Omental fat pad (tissue), 3 donors: ENCODE measurements at regions not wholly inside any gene's neighbourhood (a gene's known extent, or its start where the extent isn't known, plus 50 kb on each side); places are given as distances from the start of the nearest gene placed in this dataset.

ENCODE experiments used
- ATAC-seq: fragments of 150-250 bp; one replicate; pipeline ENCODE4 v1.9.1; 2016; ENCODE audit warnings: mild to moderate bottlenecking, moderate library complexity; ENCODE audit not compliant: low FRiP score
- DNase-seq: peaks from one replicate; pipeline ENCODE4 v3.0.0-alpha.2; 2019; ENCODE audit warnings: low spot score
- TF ChIP-seq, protein P1 (sequence below), 3 donors: fragments of 450-650 bp; IDR thresholded peaks; one replicate each; pipeline ENCODE4 v1.5.1; 2016 to 2017; ENCODE audit warnings: antibody characterized with exemption in 3 of 3, mild to moderate bottlenecking in 3 of 3, moderate library complexity in 2 of 3

DNA sequence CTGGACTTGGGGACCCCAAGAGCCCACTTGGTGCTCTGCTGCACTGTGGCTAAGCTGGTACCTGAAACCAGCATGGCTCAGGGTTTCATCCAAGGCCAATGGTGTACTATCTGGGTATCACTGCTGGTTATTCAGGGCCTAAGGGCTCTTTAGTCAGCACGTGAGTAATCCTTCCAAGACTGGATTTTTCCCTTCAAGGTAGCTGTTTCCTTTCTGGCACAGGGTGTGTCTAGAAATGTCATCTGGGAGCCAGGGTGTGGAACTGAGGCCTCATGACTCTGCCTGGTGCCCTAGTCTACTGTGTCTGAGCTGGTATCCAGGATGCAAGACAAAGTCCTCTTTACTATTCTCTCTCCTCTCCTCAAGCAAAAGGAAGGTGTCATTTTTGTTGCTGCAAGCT, 99.0 kb upstream of the QRFPR start:
- TF ChIP-seq, protein P1, sequence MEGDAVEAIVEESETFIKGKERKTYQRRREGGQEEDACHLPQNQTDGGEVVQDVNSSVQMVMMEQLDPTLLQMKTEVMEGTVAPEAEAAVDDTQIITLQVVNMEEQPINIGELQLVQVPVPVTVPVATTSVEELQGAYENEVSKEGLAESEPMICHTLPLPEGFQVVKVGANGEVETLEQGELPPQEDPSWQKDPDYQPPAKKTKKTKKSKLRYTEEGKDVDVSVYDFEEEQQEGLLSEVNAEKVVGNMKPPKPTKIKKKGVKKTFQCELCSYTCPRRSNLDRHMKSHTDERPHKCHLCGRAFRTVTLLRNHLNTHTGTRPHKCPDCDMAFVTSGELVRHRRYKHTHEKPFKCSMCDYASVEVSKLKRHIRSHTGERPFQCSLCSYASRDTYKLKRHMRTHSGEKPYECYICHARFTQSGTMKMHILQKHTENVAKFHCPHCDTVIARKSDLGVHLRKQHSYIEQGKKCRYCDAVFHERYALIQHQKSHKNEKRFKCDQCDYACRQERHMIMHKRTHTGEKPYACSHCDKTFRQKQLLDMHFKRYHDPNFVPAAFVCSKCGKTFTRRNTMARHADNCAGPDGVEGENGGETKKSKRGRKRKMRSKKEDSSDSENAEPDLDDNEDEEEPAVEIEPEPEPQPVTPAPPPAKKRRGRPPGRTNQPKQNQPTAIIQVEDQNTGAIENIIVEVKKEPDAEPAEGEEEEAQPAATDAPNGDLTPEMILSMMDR (IDR thresholded peaks at IDR 0.05): no peak
- DNase-seq (no peak), ATAC-seq (no peak)

DNA sequence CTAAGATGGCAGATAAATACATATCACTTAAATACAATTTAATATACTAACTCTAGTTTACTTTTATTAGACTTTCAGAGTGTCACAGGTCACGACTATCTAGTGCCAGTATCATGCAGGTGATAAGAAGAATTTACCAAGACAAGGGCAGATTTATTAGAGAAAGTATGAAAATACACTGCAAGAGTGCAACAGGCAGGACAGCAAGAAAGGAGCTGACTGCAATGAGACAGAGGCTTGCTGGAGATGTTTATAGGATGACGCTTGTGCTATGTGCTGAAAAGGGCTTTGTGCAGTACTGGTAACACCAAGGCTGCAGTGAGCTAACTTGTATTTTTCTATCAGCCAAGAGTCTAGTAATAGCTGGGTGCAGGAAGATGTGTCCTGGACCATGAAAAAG, 96.7 kb upstream of the QRFPR start:
- DNase-seq: no peak
- no peak for ATAC-seq
- TF ChIP-seq, protein P1 (IDR thresholded peaks at IDR 0.05): no peak

- DNase-seq: no peak
- ATAC-seq: no peak
- TF ChIP-seq, protein P1 (IDR thresholded peaks at IDR 0.05): no peak
Observed at GRCh38 chr4:121477079-121477478, 96.3 kb upstream of the QRFPR start.

DNA sequence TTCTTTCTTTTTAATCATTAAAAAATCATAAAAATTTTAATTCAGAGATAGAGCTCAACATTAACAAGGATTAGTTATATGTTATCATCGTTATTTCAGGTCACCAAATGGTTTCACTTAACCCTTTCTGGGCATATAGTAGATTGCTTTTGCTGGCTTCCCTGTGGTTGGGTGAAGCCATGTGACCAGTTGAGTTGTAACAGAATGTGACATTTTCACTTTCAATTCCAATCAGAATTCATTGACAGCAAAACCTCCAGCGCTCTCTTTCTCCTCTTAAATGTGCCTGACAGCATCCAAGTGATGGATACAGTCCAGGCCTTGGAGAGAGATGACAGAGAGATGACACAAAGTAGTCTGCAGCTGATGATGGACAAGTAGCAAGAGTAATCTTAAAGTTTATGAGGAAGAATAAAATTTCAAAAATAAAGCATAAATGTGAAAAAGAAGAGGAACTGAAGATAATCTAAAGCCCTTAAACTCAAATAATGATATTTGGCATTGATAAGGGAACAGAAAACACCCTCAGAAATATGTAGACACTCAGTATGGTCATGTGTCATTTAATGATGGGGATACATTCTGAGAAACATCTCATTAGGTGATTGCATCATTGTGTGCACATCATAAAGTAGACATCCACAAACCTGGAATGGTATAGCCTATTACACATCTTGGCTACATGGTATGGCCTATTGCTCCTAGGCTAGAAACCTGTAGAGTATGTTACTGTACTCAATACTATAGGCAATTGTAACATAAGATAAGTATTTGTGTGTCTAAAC, 92.3 kb upstream of the QRFPR start:
- DNase-seq (no peak), ATAC-seq (no peak)
- TF ChIP-seq, protein P1 (IDR thresholded peaks at IDR 0.05): no peak

DNA sequence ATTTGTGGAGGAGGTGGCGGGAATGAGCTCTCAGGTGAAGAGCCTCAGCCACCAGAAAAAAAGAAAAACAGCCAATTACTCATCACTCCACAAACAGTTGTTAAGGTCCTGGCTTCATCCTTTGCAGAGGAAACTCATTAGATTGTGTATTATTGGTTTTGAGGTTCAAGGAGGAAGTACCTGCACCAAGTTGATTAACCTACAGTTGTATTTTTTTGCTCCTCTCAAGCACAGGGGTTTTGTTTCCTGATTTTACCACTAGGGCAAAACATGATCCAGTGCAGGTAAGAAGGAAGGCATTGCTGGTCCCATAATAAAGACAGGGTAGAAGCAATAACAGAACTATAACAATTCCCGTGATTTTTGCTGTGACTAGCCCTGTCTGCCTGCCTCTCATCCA, 84.0 kb upstream of the QRFPR start:
- TF ChIP-seq, protein P1 (IDR thresholded peaks at IDR 0.05): no peak
- DNase-seq (no peak), ATAC-seq (no peak)

DNA sequence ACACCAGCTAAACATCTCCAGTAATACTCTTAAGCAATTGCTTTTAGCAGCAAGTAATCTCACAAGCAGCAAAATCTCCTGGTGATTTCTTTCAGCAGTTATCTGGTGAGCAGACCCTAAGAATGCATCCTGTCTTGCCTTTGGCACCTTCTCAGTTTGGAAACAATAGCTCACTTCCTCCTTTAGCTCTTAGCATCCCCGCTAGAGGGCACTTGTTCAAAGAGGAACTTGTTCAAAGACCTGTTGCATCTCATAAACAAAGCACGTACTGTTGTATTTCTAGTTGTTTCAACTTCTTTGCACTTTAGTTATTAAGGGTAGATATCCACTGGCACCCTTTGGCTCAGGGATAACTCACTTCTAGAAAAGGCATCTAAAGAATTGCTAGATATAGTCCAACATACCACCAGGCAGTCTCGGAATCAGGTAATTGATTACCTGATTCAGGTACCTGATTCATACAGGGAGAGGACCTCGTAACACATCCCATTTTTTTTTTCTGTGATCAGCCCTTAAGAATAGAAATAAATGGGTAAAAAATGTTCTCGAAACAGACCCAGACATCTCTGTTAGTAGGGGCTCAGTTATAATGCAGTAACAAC, 81.9 kb upstream of the QRFPR start:
- ATAC-seq (no peak), DNase-seq (no peak)
- TF ChIP-seq, protein P1 (IDR thresholded peaks at IDR 0.05): no peak

- DNase-seq: no peak
- TF ChIP-seq, protein P1 (IDR thresholded peaks at IDR 0.05): no peak
- no peak for ATAC-seq
Observed at GRCh38 chr4:121459026-121459425, 78.2 kb upstream of the QRFPR start.
